GM12878 (cell line): ENCODE measurements at regions not wholly inside any gene's neighbourhood (a gene's known extent, or its start where the extent isn't known, plus 50 kb on each side); places are given as distances from the start of the nearest gene placed in this dataset.

ENCODE experiments used
- ATAC-seq: fragments of 200-7000 bp; cut with Tn5 transposase; 3 replicates; pipeline ENCODE4 v1.9.1; 2020; ENCODE audit warnings: mild to moderate bottlenecking, moderate library complexity
- BruUV-seq: library from RNA; stranded (reverse); fragments of 400-500 nt; replicated peaks from 2 replicates; lab custom pipeline; 2021; lab: Mats Ljungman, UMichigan
- CTCF ChIA-PET: fragments of 300-600 bp; sonication (Branson Sonifier 250); formaldehyde crosslinking; extraction: SDS; loops from one replicate; lab custom pipeline; 2021; ENCODE audit warnings: inconsistent platforms; lab: Yijun Ruan, JAX
- POLR2A ChIA-PET: fragments of 350-600 bp; formaldehyde crosslinking; extraction: SDS; loops from one replicate; lab custom pipeline; 2021; ENCODE audit warnings: inconsistent platforms; lab: Charles Lee
- RAD21 ChIA-PET: fragments of 300-600 bp; sonication (Branson Sonifier 250); formaldehyde crosslinking; loops from one replicate; lab custom pipeline; 2023; ENCODE audit warnings: antibody characterized with exemption; ENCODE audit not compliant: unreplicated experiment; lab: Charles Lee
- SMC1A ChIA-PET: fragments of 300-600 bp; sonication (Branson Sonifier 250); formaldehyde crosslinking; loops from one replicate; lab custom pipeline; 2023; ENCODE audit not compliant: unreplicated experiment, uncharacterized antibody; lab: Charles Lee
- DNase-seq: peaks from one replicate; pipeline ENCODE4 v3.0.0-alpha.2; 2011; ENCODE audit warnings: low read depth, low spot score
- FAIRE-seq: peaks from 3 replicates; lab custom pipeline; 2011; peaks lifted over from hg19 to GRCh38; lab: Jason Lieb, UNC
- H2AFZ ChIP-seq: 2 replicates; pipeline ENCODE4 v1.6.0; 2011; ENCODE audit warnings: low read depth, low read length, control low read depth; ENCODE audit not compliant: control insufficient read depth
- H3K27ac ChIP-seq: 2 replicates; pipeline ENCODE4 v1.5.1; 2011; ENCODE audit warnings: control low read depth; ENCODE audit not compliant: control insufficient read depth, insufficient read depth
- H3K27me3 ChIP-seq, 2 experiments: replicated peaks in 1 of 2; 2 replicates each; pipeline versions ENCODE4 v1.6.0 to v1.6.1; 2011; ENCODE audit warnings: low read length in 1 of 2; ENCODE audit not compliant: control insufficient read depth in 2 of 2, insufficient read depth in 2 of 2
- H3K36me3 ChIP-seq, 2 experiments: 2 replicates each; pipeline ENCODE4 v1.5.1; 2011; ENCODE audit warnings: low read length in 1 of 2; ENCODE audit not compliant: control insufficient read depth in 2 of 2, insufficient read depth in 2 of 2
- H3K4me1 ChIP-seq: 2 replicates; pipeline ENCODE4 v1.6.1; 2011; ENCODE audit warnings: mild to moderate bottlenecking, low read length, moderate library complexity, mixed read lengths; ENCODE audit not compliant: control insufficient read depth, insufficient read depth
- H3K4me2 ChIP-seq: 2 replicates; pipeline ENCODE4 v1.6.0; 2011; ENCODE audit warnings: control low read depth; ENCODE audit not compliant: control insufficient read depth, insufficient read depth
- H3K4me3 ChIP-seq: fragments of 200-600 bp; sonication (generic); 2 replicates; pipeline ENCODE4 v1.5.1; 2016
- H3K79me2 ChIP-seq: 2 replicates; pipeline ENCODE4 v1.6.0; 2011; ENCODE audit warnings: low read length; ENCODE audit not compliant: control insufficient read depth, insufficient read depth
- H3K9ac ChIP-seq: 2 replicates; pipeline ENCODE4 v1.8.0; 2011; ENCODE audit warnings: low read length, control low read depth, mixed read lengths; ENCODE audit not compliant: control insufficient read depth, insufficient read depth
- H3K9me3 ChIP-seq: replicated peaks from 3 replicates; pipeline ENCODE4 v1.5.1; 2011; ENCODE audit warnings: mild to moderate bottlenecking, low read length; ENCODE audit not compliant: control insufficient read depth, insufficient read depth
- H4K20me1 ChIP-seq: 2 replicates; pipeline ENCODE4 v1.6.0; 2011; ENCODE audit not compliant: control insufficient read depth, insufficient read depth
- CEBPB ChIP-seq, 2 experiments: fragments of 150-350 bp in 1 of 2; IDR thresholded peaks; 2 replicates each; pipeline ENCODE4 v1.6.1; 2012 to 2014; ENCODE audit warnings: low read depth in 2 of 2, low read length in 2 of 2, borderline replicate concordance in 1 of 2, inconsistent platforms in 1 of 2
- CREB1 ChIP-seq: IDR thresholded peaks from 2 replicates; pipeline ENCODE4 v1.6.1; 2012; ENCODE audit warnings: low read depth, mild to moderate bottlenecking, inconsistent platforms
- DPF2 ChIP-seq: fragments of 450-650 bp; IDR thresholded peaks from 2 replicates; pipeline ENCODE4 v1.6.1; 2017; ENCODE audit warnings: mild to moderate bottlenecking
- EP300 ChIP-seq, 2 experiments: fragments of 150-350 bp in 1 of 2; IDR thresholded peaks; 2 replicates each; pipeline ENCODE4 v1.6.1; 2011 to 2012; ENCODE audit warnings: low read depth in 2 of 2, low read length in 2 of 2, borderline replicate concordance in 1 of 2, improper control_type of control experiment in 1 of 2, inconsistent platforms in 1 of 2; ENCODE audit not compliant: control insufficient read depth in 1 of 2
- ESRRA ChIP-seq: IDR thresholded peaks from 2 replicates; pipeline ENCODE4 v1.6.1; 2012; ENCODE audit warnings: mild to moderate bottlenecking, low read length, improper control_type of control experiment
- HCFC1 ChIP-seq: fragments of 150-350 bp; IDR thresholded peaks from 2 replicates; pipeline ENCODE4 v1.6.1; 2014; ENCODE audit warnings: low read length
- HDGF ChIP-seq: fragments of 450-650 bp; IDR thresholded peaks from 2 replicates; pipeline ENCODE4 v1.6.1; 2016; ENCODE audit warnings: antibody characterized with exemption
- JUNB ChIP-seq: IDR thresholded peaks from 2 replicates; pipeline ENCODE4 v1.6.1; 2016; ENCODE audit warnings: antibody characterized with exemption, mild to moderate bottlenecking
- KAT2A ChIP-seq: conservative IDR thresholded peaks from 2 replicates; pipeline ENCODE4 v1.6.1; 2011; ENCODE audit warnings: low read depth, low read length; ENCODE audit not compliant: control insufficient read depth
- KLF5 ChIP-seq: fragments of 450-650 bp; IDR thresholded peaks from 2 replicates; pipeline ENCODE4 v1.6.1; 2014; ENCODE audit warnings: mild to moderate bottlenecking; ENCODE audit not compliant: partially characterized antibody
- MEF2B ChIP-seq: fragments of 450-650 bp; IDR thresholded peaks from 2 replicates; pipeline ENCODE4 v1.6.1; 2018; ENCODE audit warnings: mild to moderate bottlenecking, moderate library complexity; ENCODE audit not compliant: partially characterized antibody, poor library complexity, severe bottlenecking
- MYC ChIP-seq: IDR thresholded peaks from 2 replicates; pipeline ENCODE4 v1.6.1; 2011; ENCODE audit warnings: mild to moderate bottlenecking, low read length, moderate library complexity, inconsistent platforms; ENCODE audit not compliant: insufficient read depth, insufficient replicate concordance, insufficient read length, severe bottlenecking
- POLR2A ChIP-seq: IDR thresholded peaks from 2 replicates; pipeline ENCODE4 v1.6.1; 2011; ENCODE audit warnings: low read depth, mild to moderate bottlenecking, low read length
- SIN3A ChIP-seq: IDR thresholded peaks from 2 replicates; pipeline ENCODE4 v1.6.1; 2012; ENCODE audit warnings: low read depth, low read length, improper control_type of control experiment
- SMC3 ChIP-seq: IDR thresholded peaks from 2 replicates; pipeline ENCODE4 v1.6.1; 2011; ENCODE audit warnings: low read length, improper control_type of control experiment, borderline replicate concordance
- SPI1 ChIP-seq: IDR thresholded peaks from 2 replicates; pipeline ENCODE4 v1.6.1; 2011; ENCODE audit warnings: low read depth, mild to moderate bottlenecking, low read length, moderate library complexity, borderline replicate concordance; ENCODE audit not compliant: insufficient read depth
- SUPT20H ChIP-seq: IDR thresholded peaks from 2 replicates; pipeline ENCODE4 v1.6.1; 2011; ENCODE audit warnings: low read depth, mild to moderate bottlenecking, low read length, moderate library complexity, borderline replicate concordance; ENCODE audit not compliant: control insufficient read depth
- ZBTB33 ChIP-seq: fragments of 450-650 bp; IDR thresholded peaks from 2 replicates; pipeline ENCODE4 v1.6.1; 2017; ENCODE audit warnings: mild to moderate bottlenecking
- ZNF207 ChIP-seq: fragments of 450-650 bp; IDR thresholded peaks from 2 replicates; pipeline ENCODE4 v1.6.1; 2014; ENCODE audit warnings: antibody characterized with exemption, mild to moderate bottlenecking, borderline replicate concordance
- in situ Hi-C: fragments of 300-500 bp; cut with MboI; formaldehyde crosslinking; loops from 9 replicates; pipeline ENCODE4 v1.14.3; 2018; ENCODE audit warnings: mixed read lengths
- intact Hi-C: fragments of 100-400 bp; cut with micrococcal nuclease; formaldehyde crosslinking; loops from one replicate; pipeline ENCODE4 v1.14.2; 2022; ENCODE audit not compliant: unreplicated experiment

GRCh38 chr3:95002438-95003046, 939.7 kb downstream of the NSUN3 start:
- no peak overlapping the region for H2AFZ ChIP-seq
- BruUV-seq, result no TSS peak
- H3K27ac ChIP-seq, result no peak overlapping the region
- in situ Hi-C loops (no loop called here), intact Hi-C loops (no loop called here)
- POLR2A ChIA-PET, result no interaction called here
- no peak for FAIRE-seq
- no peak overlapping the region for H3K9ac ChIP-seq
- no peaks in the 10 kb centered on the region for H4K20me1 ChIP-seq
- no peak for ATAC-seq
- TF ChIP-seq CREB1 (no peak), SMC3 (no peak), EP300 (IDR thresholded peaks at IDR 0.05; ENCODE audit: borderline replicate concordance in 1 of 2, control insufficient read depth in 1 of 2, low read depth in 2 of 2, low read length in 2 of 2) (no peak), SPI1 (no peak), HCFC1 (no peak), MYC (no peak), SUPT20H (no peak), CEBPB (IDR thresholded peaks at IDR 0.05; ENCODE audit: borderline replicate concordance in 1 of 2, low read depth in 2 of 2, low read length in 2 of 2) (no peak), SIN3A (no peak), DPF2 (no peak), HDGF (no peak), ZBTB33 (no peak), MEF2B (no peak), ESRRA (no peak), POLR2A (no peak), KAT2A (no peak), ZNF207 (no peak), JUNB (no peak), KLF5 (no peak)
- no peak overlapping the region for H3K4me3 ChIP-seq
- CTCF ChIA-PET, result no interaction called here
- H3K27me3 ChIP-seq, result no peaks in the 10 kb centered on the region
- RAD21 ChIA-PET, result no interaction called here
- H3K9me3 ChIP-seq, result no peaks in the 10 kb centered on the region
- SMC1A ChIA-PET, result no interaction called here
- H3K36me3 ChIP-seq, result no peaks in the 10 kb centered on the region
- H3K79me2 ChIP-seq, result no peaks in the 10 kb centered on the region
- no peak for DNase-seq
- no peaks in the 10 kb centered on the region for H3K4me1 ChIP-seq
- no peak overlapping the region for H3K4me2 ChIP-seq
